IMR-90 (cell line): ENCODE measurements at regions not wholly inside any gene's neighbourhood (a gene's known extent, or its start where the extent isn't known, plus 50 kb on each side); places are given as distances from the start of the nearest gene placed in this dataset.

Experiments used
- ATAC-seq: fragments of 200-7000 bp; cut with Tn5 transposase; 2 replicates; pipeline ENCODE4 v1.9.1; 2020; ENCODE audit warnings: low read depth, mild to moderate bottlenecking, moderate library complexity
- BruUV-seq: library from RNA; stranded (reverse); fragments of 400-500 nt; replicated peaks from 2 replicates; lab custom pipeline; 2021; lab: Mats Ljungman, UMichigan
- CTCF ChIA-PET: fragments of 300-600 bp; formaldehyde crosslinking; extraction: SDS; loops from one replicate; lab custom pipeline; 2021; ENCODE audit warnings: antibody characterized with exemption; lab: Yijun Ruan, JAX
- POLR2A ChIA-PET: fragments of 300-600 bp; sonication (Branson Sonifier 250); formaldehyde crosslinking; loops from one replicate; lab custom pipeline; 2022; ENCODE audit warnings: antibody characterized with exemption; ENCODE audit not compliant: unreplicated experiment; lab: Charles Lee
- DNase-seq: peaks from one replicate; pipeline ENCODE4 v3.0.0; 2013
- H2AFZ ChIP-seq: replicated peaks from 2 replicates; pipeline ENCODE3; 2013; ENCODE audit warnings: low read length, mild to moderate bottlenecking; ENCODE audit not compliant: poor library complexity
- H2AK5ac ChIP-seq: 2 replicates; pipeline ENCODE4 v1.6.1; 2013; ENCODE audit warnings: low read depth, low read length, inconsistent platforms
- H2AK9ac ChIP-seq: replicated peaks from 2 replicates; pipeline ENCODE3; 2013; ENCODE audit warnings: mild to moderate bottlenecking, low read depth, low read length, moderate library complexity; ENCODE audit not compliant: poor library complexity
- H2BK120ac ChIP-seq: 2 replicates; pipeline ENCODE4 v1.6.1; 2013; ENCODE audit warnings: low read depth, low read length, inconsistent platforms
- H2BK15ac ChIP-seq: 3 replicates; pipeline ENCODE4 v1.6.1; 2013; ENCODE audit warnings: low read depth, low read length, inconsistent platforms
- H2BK20ac ChIP-seq: 2 replicates; pipeline ENCODE4 v1.6.1; 2013; ENCODE audit warnings: low read depth, mild to moderate bottlenecking, inconsistent platforms, low read length, moderate library complexity
- H2BK5ac ChIP-seq: 2 replicates; pipeline ENCODE4 v1.6.1; 2013; ENCODE audit warnings: mild to moderate bottlenecking, low read depth, low read length, inconsistent platforms; ENCODE audit not compliant: poor library complexity, severe bottlenecking
- H3K14ac ChIP-seq: replicated peaks from 2 replicates; pipeline ENCODE4 v1.6.1; 2013; ENCODE audit warnings: low read depth, low read length, inconsistent platforms
- H3K18ac ChIP-seq: 2 replicates; pipeline ENCODE4 v1.6.1; 2013; ENCODE audit warnings: low read depth, low read length, control low read depth
- H3K23ac ChIP-seq: 2 replicates; pipeline ENCODE4 v1.6.1; 2013; ENCODE audit warnings: low read depth, low read length, inconsistent platforms
- H3K27ac ChIP-seq: 2 replicates; pipeline ENCODE4 v1.5.1; 2013; ENCODE audit warnings: mild to moderate bottlenecking, control low read depth, low read length; ENCODE audit not compliant: insufficient read depth
- H3K27me3 ChIP-seq: 2 replicates; pipeline ENCODE4 v1.6.1; 2013; ENCODE audit warnings: low read length; ENCODE audit not compliant: control insufficient read depth, insufficient read depth
- H3K36me3 ChIP-seq: 2 replicates; pipeline ENCODE4 v1.6.1; 2013; ENCODE audit warnings: low read length, mixed read lengths; ENCODE audit not compliant: control insufficient read depth, insufficient read depth
- H3K4ac ChIP-seq: 2 replicates; pipeline ENCODE4 v1.6.1; 2013; ENCODE audit warnings: low read depth, low read length, inconsistent platforms
- H3K4me1 ChIP-seq: 2 replicates; pipeline ENCODE4 v1.6.1; 2013; ENCODE audit warnings: low read length, mixed read lengths; ENCODE audit not compliant: control insufficient read depth, insufficient read depth
- H3K4me2 ChIP-seq: 2 replicates; pipeline ENCODE4 v1.6.1; 2013; ENCODE audit warnings: low read depth, mild to moderate bottlenecking, control low read depth, low read length, moderate library complexity
- H3K4me3 ChIP-seq: 2 replicates; pipeline ENCODE4 v1.5.1; 2013; ENCODE audit warnings: low read depth, mild to moderate bottlenecking, control low read depth, low read length, moderate library complexity; ENCODE audit not compliant: insufficient read depth
- H3K56ac ChIP-seq: 2 replicates; pipeline ENCODE4 v1.6.1; 2013; ENCODE audit warnings: low read length, inconsistent platforms; ENCODE audit not compliant: insufficient read depth; ENCODE audit errors: extremely low read depth
- H3K79me1 ChIP-seq, 2 experiments: 2 replicates each; pipeline ENCODE4 v1.6.1; 2013; ENCODE audit warnings: low read length in 2 of 2, inconsistent platforms in 1 of 2, low read depth in 1 of 2
- H3K9ac ChIP-seq: 2 replicates; pipeline ENCODE4 v1.6.1; 2013; ENCODE audit warnings: low read depth, low read length, control low read depth
- H3K9me1 ChIP-seq: 2 replicates; pipeline ENCODE4 v1.6.1; 2013; ENCODE audit warnings: low read length, inconsistent platforms; ENCODE audit not compliant: insufficient read depth
- H3K9me3 ChIP-seq: 2 replicates; pipeline ENCODE4 v1.6.1; 2013; ENCODE audit warnings: low read length; ENCODE audit not compliant: control insufficient read depth, insufficient read depth
- H4K20me1 ChIP-seq: 2 replicates; pipeline ENCODE4 v1.6.1; 2013; ENCODE audit warnings: low read length, inconsistent platforms; ENCODE audit not compliant: insufficient read depth
- H4K5ac ChIP-seq: 2 replicates; pipeline ENCODE4 v1.6.1; 2013; ENCODE audit warnings: mild to moderate bottlenecking, low read depth, low read length, control low read depth
- H4K8ac ChIP-seq, 2 experiments: 2 replicates each; pipeline ENCODE4 v1.6.1; 2013; ENCODE audit warnings: low read depth in 2 of 2, low read length in 2 of 2, control low read depth in 1 of 2, inconsistent platforms in 1 of 2
- H4K91ac ChIP-seq: 2 replicates; pipeline ENCODE4 v1.6.1; 2013; ENCODE audit warnings: low read depth, low read length, inconsistent platforms; ENCODE audit not compliant: insufficient read depth
- CTCF ChIP-seq: conservative IDR thresholded peaks from 2 replicates; pipeline ENCODE4 v1.5.1; 2012; ENCODE audit warnings: mild to moderate bottlenecking, low read depth, low read length, improper control_type of control experiment
- FOS ChIP-seq: fragments of 150-350 bp; IDR thresholded peaks from 2 replicates; pipeline ENCODE4 v1.6.1; 2016; ENCODE audit warnings: low read depth, low read length
- SMC3 ChIP-seq: fragments of 150-350 bp; IDR thresholded peaks from 2 replicates; pipeline ENCODE4 v1.6.1; 2016; ENCODE audit warnings: low read depth, mild to moderate bottlenecking, antibody characterized with exemption, low read length, moderate library complexity
- dilution Hi-C: fragments of 300-500 bp; cut with HindIII; formaldehyde crosslinking; loops from one replicate; pipeline ENCODE4 v1.14.3; 2018; ENCODE audit warnings: low sequenced_read_pairs; ENCODE audit not compliant: unreplicated experiment
- in situ Hi-C: fragments of 300-500 bp; cut with MboI; formaldehyde crosslinking; loops from 3 replicates; pipeline ENCODE4 v1.14.3; 2019; ENCODE audit warnings: low sequenced_read_pairs, inconsistent platforms, mixed read lengths
- intact Hi-C: fragments of 100-400 bp; cut with micrococcal nuclease; formaldehyde crosslinking; loops from 2 replicates; pipeline ENCODE4 v1.10.0; 2022

DNA sequence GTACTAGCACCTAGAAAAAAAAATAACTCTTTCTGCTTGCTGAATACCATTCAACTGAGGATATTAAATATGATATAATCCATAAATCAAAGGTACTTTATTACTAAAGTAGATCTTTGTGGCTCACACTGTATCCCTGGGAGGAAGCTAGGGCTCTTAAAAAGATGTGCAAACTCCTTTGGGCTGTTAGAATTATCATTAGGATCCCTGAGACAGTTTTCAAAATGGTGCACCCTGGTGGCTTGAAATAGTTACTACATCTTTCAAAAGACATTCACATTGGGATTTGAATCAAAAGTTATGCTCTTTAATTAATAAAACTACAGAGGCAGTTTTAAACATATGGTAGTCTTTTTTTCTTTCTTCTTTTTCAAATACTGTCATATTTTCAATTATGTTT is 228.5 kb upstream of the G2E3 start:
- DNase-seq: no peak
- H4K20me1 ChIP-seq: no peaks in the 10 kb centered on the region
- H2AFZ ChIP-seq: no peak overlapping the region
- TF ChIP-seq SMC3: peak; percentile 13; the same call in 1 of the 2 replicates
- TF ChIP-seq FOS: no peak
- TF ChIP-seq CTCF: peak; percentile 27; the same call in 1 of the 2 replicates
- dilution Hi-C loops (no loop called here), in situ Hi-C loops (no loop called here), intact Hi-C loops (no loop called here)
- H2BK120ac ChIP-seq: no peak overlapping the region
- H2AK9ac ChIP-seq: no peak overlapping the region
- no peak for ATAC-seq
- H3K27ac ChIP-seq: no peak overlapping the region
- no peak overlapping the region for H3K23ac ChIP-seq
- no peaks in the 10 kb centered on the region for H3K9me3 ChIP-seq
- H3K14ac ChIP-seq: no peak overlapping the region
- no peak overlapping the region for H3K18ac ChIP-seq
- H3K4me2 ChIP-seq: no peak overlapping the region
- no peak overlapping the region for H4K91ac ChIP-seq
- H2AK5ac ChIP-seq: no peak overlapping the region
- ChIA-PET POLR2A (no interaction called here), CTCF (interaction anchor here (1.0 kb wide), 1 partner anchor 9 kb away, joined by 3 read pairs; no protein-coding TSS in a partner anchor)
- no peaks in the 10 kb centered on the region for H3K4me1 ChIP-seq
- no peak overlapping the region for H4K5ac ChIP-seq
- no TSS peak for BruUV-seq
- H3K4ac ChIP-seq: no peak overlapping the region
- no peaks in the 10 kb centered on the region for H3K36me3 ChIP-seq
- H3K56ac ChIP-seq: no peak overlapping the region
- no peaks in the 10 kb centered on the region for H3K79me1 ChIP-seq
- H3K27me3 ChIP-seq: peaks cover 3% of the 10 kb centered on the region; the same call in 1 of the 2 replicates
- H3K9me1 ChIP-seq: no peaks in the 10 kb centered on the region
- H2BK15ac ChIP-seq: no peak overlapping the region
- no peak overlapping the region for H2BK5ac ChIP-seq
- H3K9ac ChIP-seq: no peak overlapping the region
- H2BK20ac ChIP-seq: no peak overlapping the region
- no peak overlapping the region for H3K4me3 ChIP-seq
- no peak overlapping the region for H4K8ac ChIP-seq
